ENCODE measurements at regions not wholly inside any gene's neighbourhood (a gene's known extent, or its start where the extent isn't known, plus 50 kb on each side); places are given as distances from the start of the nearest gene placed in this dataset.

DNA sequence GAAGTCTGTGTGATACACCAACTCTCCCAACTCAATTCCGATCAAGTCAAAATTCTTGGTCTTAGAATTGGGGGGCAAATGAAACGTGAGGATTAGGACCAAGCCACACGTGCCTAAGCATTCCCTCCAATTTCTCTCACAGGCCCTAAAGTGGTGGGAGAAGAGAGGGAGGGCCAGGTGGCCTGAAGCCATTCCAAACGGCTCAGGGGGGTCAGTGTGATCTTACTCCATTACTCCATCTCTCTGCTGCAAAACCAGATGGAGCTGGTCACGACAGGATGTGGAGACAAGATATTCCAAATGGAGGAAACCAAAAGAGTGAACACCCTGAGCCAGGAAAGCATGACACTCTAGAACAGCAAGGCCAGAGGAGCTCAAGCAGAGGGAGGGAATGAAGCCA, 195.4 kb downstream of the FOXO1 start:
- TF ChIP-seq, protein P1, sequence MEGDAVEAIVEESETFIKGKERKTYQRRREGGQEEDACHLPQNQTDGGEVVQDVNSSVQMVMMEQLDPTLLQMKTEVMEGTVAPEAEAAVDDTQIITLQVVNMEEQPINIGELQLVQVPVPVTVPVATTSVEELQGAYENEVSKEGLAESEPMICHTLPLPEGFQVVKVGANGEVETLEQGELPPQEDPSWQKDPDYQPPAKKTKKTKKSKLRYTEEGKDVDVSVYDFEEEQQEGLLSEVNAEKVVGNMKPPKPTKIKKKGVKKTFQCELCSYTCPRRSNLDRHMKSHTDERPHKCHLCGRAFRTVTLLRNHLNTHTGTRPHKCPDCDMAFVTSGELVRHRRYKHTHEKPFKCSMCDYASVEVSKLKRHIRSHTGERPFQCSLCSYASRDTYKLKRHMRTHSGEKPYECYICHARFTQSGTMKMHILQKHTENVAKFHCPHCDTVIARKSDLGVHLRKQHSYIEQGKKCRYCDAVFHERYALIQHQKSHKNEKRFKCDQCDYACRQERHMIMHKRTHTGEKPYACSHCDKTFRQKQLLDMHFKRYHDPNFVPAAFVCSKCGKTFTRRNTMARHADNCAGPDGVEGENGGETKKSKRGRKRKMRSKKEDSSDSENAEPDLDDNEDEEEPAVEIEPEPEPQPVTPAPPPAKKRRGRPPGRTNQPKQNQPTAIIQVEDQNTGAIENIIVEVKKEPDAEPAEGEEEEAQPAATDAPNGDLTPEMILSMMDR (IDR thresholded peaks at IDR 0.05; ENCODE audit: low read depth, low read length) = no peak
- no peaks in the 10 kb centered on the region for H3K27me3 ChIP-seq (ENCODE audit: control insufficient read depth, insufficient read depth, low read length)
- ChIA-PET POLR2A (no interaction called here), CTCF (no interaction called here)
- no peaks in the 10 kb centered on the region for H3K9me3 ChIP-seq (ENCODE audit: control insufficient read depth, insufficient read depth, low read length)
- no peak overlapping the region for H3K27ac ChIP-seq (ENCODE audit: low read depth, low read length)
- no peak overlapping the region for H3K4me3 ChIP-seq (ENCODE audit: low read depth, low read length)
- no peak for DNase-seq (ENCODE audit: low read depth, low spot score)

DNA sequence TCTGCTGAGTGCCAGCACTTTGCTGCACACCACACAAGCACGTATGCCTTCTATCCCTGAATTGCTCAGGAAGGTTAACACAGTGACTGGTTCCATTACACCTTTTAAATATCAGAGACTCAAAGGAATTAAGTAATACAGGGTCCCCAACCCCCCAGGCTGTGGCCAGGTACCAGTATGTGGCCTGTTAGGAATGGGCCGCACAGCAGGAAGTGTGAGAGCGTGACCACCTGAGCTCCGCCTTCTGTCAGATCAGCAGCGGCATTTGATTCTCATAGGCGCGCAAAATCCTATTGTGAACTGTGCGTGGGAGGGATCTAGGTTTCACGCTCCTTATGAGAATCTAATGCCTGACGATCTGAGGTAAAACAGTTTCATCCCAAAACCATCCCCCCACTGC, 194.5 kb downstream of the FOXO1 start:
- ChIA-PET POLR2A (no interaction called here), CTCF (no interaction called here)
- Histone ChIP-seq H3K9me3 (ENCODE audit: control insufficient read depth, insufficient read depth, low read length) (no peaks in the 10 kb centered on the region), H3K27me3 (ENCODE audit: control insufficient read depth, insufficient read depth, low read length) (no peaks in the 10 kb centered on the region), H3K4me3 (ENCODE audit: low read depth, low read length) (no peak overlapping the region), H3K27ac (ENCODE audit: low read depth, low read length) (no peak overlapping the region)
- no peak for DNase-seq (ENCODE audit: low read depth, low spot score)
- TF ChIP-seq, protein P1 (IDR thresholded peaks at IDR 0.05; ENCODE audit: low read depth, low read length) = no peak

DNA sequence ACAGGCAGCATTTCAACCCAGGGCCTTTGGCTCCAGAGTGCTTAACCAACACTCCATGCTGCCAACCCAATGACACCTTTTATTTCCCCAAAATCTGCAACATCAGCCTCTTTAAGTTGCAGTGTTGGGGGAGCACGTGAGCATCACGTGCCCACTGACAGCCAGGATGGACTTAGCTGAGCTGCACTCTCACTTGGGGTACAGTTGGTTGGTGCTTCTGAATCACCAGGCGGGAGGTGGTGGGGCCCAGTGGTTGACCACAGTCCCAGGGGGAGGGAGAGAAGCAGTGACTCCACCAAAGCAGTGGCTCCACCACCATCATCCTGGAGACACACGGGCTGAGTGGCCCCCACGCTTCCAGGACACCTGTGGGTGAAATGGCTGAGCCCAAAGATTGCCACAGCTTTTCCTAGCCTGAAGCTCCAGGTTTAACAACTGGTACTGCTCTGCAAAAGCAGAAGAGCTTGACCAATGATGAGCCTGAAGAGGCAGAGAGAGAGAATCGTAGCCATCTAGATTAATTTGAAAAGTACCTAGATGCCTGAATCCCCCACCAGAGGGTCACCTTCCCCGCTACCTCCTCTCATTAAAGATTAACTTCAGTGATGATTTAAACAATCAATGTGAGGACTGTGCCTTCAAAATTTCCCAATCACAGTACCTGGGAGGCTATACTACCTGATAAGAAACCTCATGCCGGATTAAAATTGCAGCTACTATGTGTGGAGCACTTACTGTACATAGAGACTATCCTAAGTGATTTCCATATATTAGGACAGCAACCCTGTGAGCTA, 193.8 kb downstream of the FOXO1 start:
- TF ChIP-seq, protein P1 (IDR thresholded peaks at IDR 0.05; ENCODE audit: low read depth, low read length) = no peak
- DNase-seq (ENCODE audit: low read depth, low spot score) = no peak
- H3K4me3 ChIP-seq (ENCODE audit: low read depth, low read length) = no peak overlapping the region
- no peaks in the 10 kb centered on the region; the same call in 1 of the 2 replicates for H3K9me3 ChIP-seq (ENCODE audit: control insufficient read depth, insufficient read depth, low read length)
- ChIA-PET POLR2A (no interaction called here), CTCF (no interaction called here)
- H3K27me3 ChIP-seq (ENCODE audit: control insufficient read depth, insufficient read depth, low read length) = no peaks in the 10 kb centered on the region
- H3K27ac ChIP-seq (ENCODE audit: low read depth, low read length) = no peak overlapping the region

GRCh38 chr13:40475617-40476016, 190.8 kb downstream of the FOXO1 start:
- no peaks in the 10 kb centered on the region for H3K27me3 ChIP-seq (ENCODE audit: control insufficient read depth, insufficient read depth, low read length)
- no peak overlapping the region for H3K4me3 ChIP-seq (ENCODE audit: low read depth, low read length)
- ChIA-PET CTCF (no interaction called here), POLR2A (no interaction called here)
- no peak overlapping the region for H3K27ac ChIP-seq (ENCODE audit: low read depth, low read length)
- DNase-seq (ENCODE audit: low read depth, low spot score) = no peak
- TF ChIP-seq, protein P1 (IDR thresholded peaks at IDR 0.05; ENCODE audit: low read depth, low read length) = no peak
- H3K9me3 ChIP-seq (ENCODE audit: control insufficient read depth, insufficient read depth, low read length) = no peaks in the 10 kb centered on the region; the same call in 1 of the 2 replicates

DNA sequence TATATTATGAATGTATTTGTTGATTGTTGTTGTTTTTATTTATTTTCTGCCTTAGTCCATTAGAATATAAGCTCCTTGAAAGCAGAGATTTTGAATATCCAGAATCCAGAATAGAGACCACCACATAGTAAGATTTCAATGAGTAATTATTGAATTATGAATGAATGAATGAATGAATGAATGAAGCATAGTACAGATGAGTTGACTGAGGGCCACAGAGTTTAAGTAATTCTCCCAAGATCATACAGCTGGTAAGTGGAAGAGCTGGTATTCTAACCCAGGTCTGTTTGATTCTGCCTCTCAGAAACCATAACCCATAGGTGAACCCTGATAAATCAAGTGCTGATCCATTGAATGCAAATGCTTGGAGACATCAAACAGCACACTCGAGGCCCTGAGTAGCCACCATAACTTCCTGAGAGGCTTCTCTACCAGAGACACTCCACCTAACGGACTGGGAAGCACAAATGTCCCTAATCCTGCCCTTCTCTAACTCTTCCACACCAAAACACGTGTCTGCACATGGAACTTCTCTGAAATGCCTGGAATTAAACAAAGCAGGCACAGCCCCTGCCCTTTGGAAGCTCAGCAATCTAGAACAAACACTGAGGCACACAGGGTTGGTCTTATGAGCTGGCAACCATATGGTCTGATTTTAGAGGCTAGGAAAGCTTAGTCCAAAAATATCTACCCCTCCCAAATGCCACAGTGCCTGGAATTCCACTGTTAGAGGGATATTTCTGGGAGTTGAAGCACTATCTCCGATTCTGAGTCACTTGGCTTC, 190.1 kb downstream of the FOXO1 start:
- no peak overlapping the region for H3K27ac ChIP-seq (ENCODE audit: low read depth, low read length)
- CTCF ChIA-PET = no interaction called here
- TF ChIP-seq, protein P1 (IDR thresholded peaks at IDR 0.05; ENCODE audit: low read depth, low read length) = no peak

More for the DNA sequence above, 190.1 kb downstream of the FOXO1 start:
- POLR2A ChIA-PET = no interaction called here
- Histone ChIP-seq H3K27me3 (ENCODE audit: control insufficient read depth, insufficient read depth, low read length) (no peaks in the 10 kb centered on the region), H3K9me3 (ENCODE audit: control insufficient read depth, insufficient read depth, low read length) (no peaks in the 10 kb centered on the region; the same call in 1 of the 2 replicates), H3K4me3 (ENCODE audit: low read depth, low read length) (no peak overlapping the region)
- no peak for DNase-seq (ENCODE audit: low read depth, low spot score)

Measured in AG04450 (cell line).